ENCODE measurements at regions not wholly inside any gene's neighbourhood (a gene's known extent, or its start where the extent isn't known, plus 50 kb on each side); places are given as distances from the start of the nearest gene placed in this dataset.
"Not testable (repeated sequence)": the region's sequence is repeated elsewhere in the genome, so short reads cannot be mapped to it uniquely, and the experiment has no call there.

- no peaks in the 10 kb centered on the region for H4K20me1 ChIP-seq (ENCODE audit: insufficient read depth, low read length)
- H3F3A ChIP-seq (ENCODE audit: insufficient read depth, low read length) = no peaks in the 10 kb centered on the region
- no peaks in the 10 kb centered on the region for H3K27me3 ChIP-seq (ENCODE audit: insufficient read depth, low read length)
- H2AFZ ChIP-seq (ENCODE audit: low read length) = no peak overlapping the region
- no peaks in the 10 kb centered on the region for H3K79me2 ChIP-seq (ENCODE audit: insufficient read depth, low read length)
- no peak overlapping the region for H3K4me2 ChIP-seq (ENCODE audit: low read length)
- no peaks in the 10 kb centered on the region for H3K36me3 ChIP-seq (ENCODE audit: insufficient read depth, low read length)
- H3K9me2 ChIP-seq (ENCODE audit: low read depth, low read length) = no peaks in the 10 kb centered on the region
- no peaks in the 10 kb centered on the region for H3K4me1 ChIP-seq (ENCODE audit: insufficient read depth, low read length, severe bottlenecking)
- TF ChIP-seq CTCF (IDR thresholded peaks at IDR 0.05; ENCODE audit: low read length) = no peak
- no peak for TF ChIP-seq EZH2 (IDR thresholded peaks at IDR 0.05; ENCODE audit: borderline replicate concordance, low read length)
- H3K4me3 ChIP-seq (ENCODE audit: low read depth, low read length, poor library complexity, severe bottlenecking) = no peak overlapping the region
- H3K9me3 ChIP-seq (ENCODE audit: low read length) = no peaks in the 10 kb centered on the region
- no peak overlapping the region for H3K27ac ChIP-seq (ENCODE audit: low read depth, low read length, poor library complexity, severe bottlenecking)
- H3K9ac ChIP-seq (ENCODE audit: low read length) = no peak overlapping the region
These were observed 228.4 kb upstream of the RSPO3 start for GRCh38 chr6:126890055-126890454.

DNA sequence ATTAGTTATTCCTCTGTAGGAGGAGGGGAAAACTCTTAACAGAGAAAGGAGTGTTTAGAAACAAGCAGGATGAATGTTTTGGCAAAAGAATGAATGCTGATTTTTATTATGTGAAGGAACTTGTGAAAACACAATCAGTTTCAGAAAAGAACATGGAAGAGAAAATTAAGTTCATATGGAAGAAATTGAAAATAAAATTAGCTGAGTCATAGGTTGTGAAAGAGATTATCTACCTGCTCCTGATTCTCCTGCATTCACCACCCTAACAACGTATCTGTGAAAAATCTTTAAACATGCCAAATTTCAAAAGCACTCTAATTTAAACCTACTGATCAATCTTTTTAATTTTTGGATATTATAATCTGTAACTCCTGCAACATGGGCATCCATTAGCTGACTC, 227.3 kb upstream of the RSPO3 start:
- Histone ChIP-seq H3K79me2 (ENCODE audit: insufficient read depth, low read length) (no peaks in the 10 kb centered on the region), H4K20me1 (ENCODE audit: insufficient read depth, low read length) (no peaks in the 10 kb centered on the region), H2AFZ (ENCODE audit: low read length) (no peak overlapping the region), H3K36me3 (ENCODE audit: insufficient read depth, low read length) (no peaks in the 10 kb centered on the region), H3K9me3 (ENCODE audit: low read length) (no peaks in the 10 kb centered on the region), H3K27ac (ENCODE audit: low read depth, low read length, poor library complexity, severe bottlenecking) (no peak overlapping the region), H3K4me3 (ENCODE audit: low read depth, low read length, poor library complexity, severe bottlenecking) (no peak overlapping the region), H3K4me1 (ENCODE audit: insufficient read depth, low read length, severe bottlenecking) (no peaks in the 10 kb centered on the region), H3K9me2 (ENCODE audit: low read depth, low read length) (no peaks in the 10 kb centered on the region), H3F3A (ENCODE audit: insufficient read depth, low read length) (no peaks in the 10 kb centered on the region), H3K4me2 (ENCODE audit: low read length) (no peak overlapping the region), H3K27me3 (ENCODE audit: insufficient read depth, low read length) (no peaks in the 10 kb centered on the region), H3K9ac (ENCODE audit: low read length) (no peak overlapping the region)
- TF ChIP-seq CTCF (IDR thresholded peaks at IDR 0.05; ENCODE audit: low read length) (no peak), EZH2 (IDR thresholded peaks at IDR 0.05; ENCODE audit: borderline replicate concordance, low read length) (no peak)

DNA sequence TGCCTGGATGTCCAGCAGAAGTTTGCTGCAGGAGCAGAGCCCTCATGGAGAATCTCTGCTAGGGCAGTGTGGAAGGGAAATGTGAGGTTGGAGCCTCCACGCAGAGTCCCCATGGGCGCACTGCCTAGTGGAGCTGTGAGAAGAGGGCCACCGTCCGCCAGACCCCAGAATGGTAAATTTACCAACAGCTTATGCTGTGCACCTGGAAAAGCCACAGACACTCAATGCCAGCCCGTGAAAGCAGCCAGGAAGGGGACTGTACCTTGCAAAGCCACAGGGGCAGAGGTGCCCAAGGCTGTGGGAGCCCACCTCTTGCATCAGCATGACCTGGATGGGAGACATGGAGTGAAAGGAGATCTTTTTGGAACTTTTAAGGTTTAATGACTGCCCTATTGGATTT, 225.6 kb upstream of the RSPO3 start:
- not testable (repeated sequence) for H3F3A ChIP-seq (ENCODE audit: insufficient read depth, low read length); H3K9me2 ChIP-seq (ENCODE audit: low read depth, low read length); H3K27me3 ChIP-seq (ENCODE audit: insufficient read depth, low read length); H4K20me1 ChIP-seq (ENCODE audit: insufficient read depth, low read length); H3K9ac ChIP-seq (ENCODE audit: low read length); H3K27ac ChIP-seq (ENCODE audit: low read depth, low read length, poor library complexity, severe bottlenecking); H2AFZ ChIP-seq (ENCODE audit: low read length); H3K36me3 ChIP-seq (ENCODE audit: insufficient read depth, low read length); H3K4me2 ChIP-seq (ENCODE audit: low read length); H3K79me2 ChIP-seq (ENCODE audit: insufficient read depth, low read length); H3K4me3 ChIP-seq (ENCODE audit: low read depth, low read length, poor library complexity, severe bottlenecking); H3K9me3 ChIP-seq (ENCODE audit: low read length); H3K4me1 ChIP-seq (ENCODE audit: insufficient read depth, low read length, severe bottlenecking)

- Histone ChIP-seq H2AFZ (ENCODE audit: low read length) (no peak overlapping the region), H4K20me1 (ENCODE audit: insufficient read depth, low read length) (no peaks in the 10 kb centered on the region), H3K9ac (ENCODE audit: low read length) (no peak overlapping the region), H3K36me3 (ENCODE audit: insufficient read depth, low read length) (no peaks in the 10 kb centered on the region), H3K27ac (ENCODE audit: low read depth, low read length, poor library complexity, severe bottlenecking) (no peak overlapping the region), H3K4me3 (ENCODE audit: low read depth, low read length, poor library complexity, severe bottlenecking) (no peak overlapping the region), H3K79me2 (ENCODE audit: insufficient read depth, low read length) (no peaks in the 10 kb centered on the region), H3K9me3 (ENCODE audit: low read length) (no peaks in the 10 kb centered on the region), H3K27me3 (ENCODE audit: insufficient read depth, low read length) (no peaks in the 10 kb centered on the region), H3K4me1 (ENCODE audit: insufficient read depth, low read length, severe bottlenecking) (no peaks in the 10 kb centered on the region), H3F3A (ENCODE audit: insufficient read depth, low read length) (no peaks in the 10 kb centered on the region), H3K4me2 (ENCODE audit: low read length) (no peak overlapping the region), H3K9me2 (ENCODE audit: low read depth, low read length) (no peaks in the 10 kb centered on the region)
- TF ChIP-seq EZH2 (IDR thresholded peaks at IDR 0.05; ENCODE audit: borderline replicate concordance, low read length) (no peak), CTCF (IDR thresholded peaks at IDR 0.05; ENCODE audit: low read length) (no peak)
These were observed 220.7 kb upstream of the RSPO3 start for GRCh38 chr6:126897758-126898157.

All from OCI-LY1 (cell line).